ENCODE measurements at regions not wholly inside any gene's neighbourhood (a gene's known extent, or its start where the extent isn't known, plus 50 kb on each side); places are given as distances from the start of the nearest gene placed in this dataset.

DNA sequence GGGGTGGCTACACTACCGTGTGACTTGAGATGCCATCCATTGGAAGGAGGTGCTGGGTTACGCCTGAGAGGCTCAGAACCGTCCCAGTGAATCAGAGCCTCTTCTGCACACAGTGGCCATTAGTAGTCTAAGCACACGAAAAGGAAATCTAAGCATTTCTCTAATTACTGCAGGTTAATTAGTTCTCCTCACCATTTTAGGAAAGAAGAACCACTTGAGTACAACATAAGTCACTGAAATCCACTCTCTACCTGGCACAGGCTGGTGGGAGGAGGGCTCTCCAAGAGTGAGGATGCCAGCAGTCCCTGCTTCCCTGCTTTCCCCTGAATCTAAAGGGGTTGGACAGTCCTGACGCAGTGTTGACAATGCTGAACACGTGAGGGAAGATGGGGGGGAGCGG lies 606.3 kb downstream of the NPHP4 start:
- DNase-seq (ENCODE audit: low read depth in 2 of 2) = no peak

- DNase-seq (ENCODE audit: low read depth in 2 of 2) = no peak
These were observed 607.0 kb downstream of the NPHP4 start for GRCh38 chr1:5385096-5385799.

DNA sequence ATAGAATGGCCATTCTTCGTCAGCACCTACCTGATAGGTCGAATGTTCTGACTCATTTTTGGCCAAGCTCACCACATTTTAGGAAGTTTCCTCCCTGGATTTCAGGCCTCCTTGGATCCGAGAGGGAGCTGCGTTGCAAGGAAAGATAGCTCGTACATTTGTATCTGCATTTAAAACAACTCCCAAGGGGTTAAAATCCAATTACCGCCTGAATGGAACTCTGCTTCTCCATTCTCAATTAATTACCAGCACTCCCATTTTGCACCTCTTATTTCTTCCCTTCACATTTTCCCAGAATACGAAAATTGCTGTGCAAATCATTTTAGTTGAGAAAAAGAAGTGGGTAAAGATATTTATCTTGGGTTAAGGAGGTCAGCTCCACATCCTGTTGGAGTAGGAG lies 610.7 kb downstream of the NPHP4 start:
- DNase-seq (ENCODE audit: low read depth in 2 of 2) = no peak

DNA sequence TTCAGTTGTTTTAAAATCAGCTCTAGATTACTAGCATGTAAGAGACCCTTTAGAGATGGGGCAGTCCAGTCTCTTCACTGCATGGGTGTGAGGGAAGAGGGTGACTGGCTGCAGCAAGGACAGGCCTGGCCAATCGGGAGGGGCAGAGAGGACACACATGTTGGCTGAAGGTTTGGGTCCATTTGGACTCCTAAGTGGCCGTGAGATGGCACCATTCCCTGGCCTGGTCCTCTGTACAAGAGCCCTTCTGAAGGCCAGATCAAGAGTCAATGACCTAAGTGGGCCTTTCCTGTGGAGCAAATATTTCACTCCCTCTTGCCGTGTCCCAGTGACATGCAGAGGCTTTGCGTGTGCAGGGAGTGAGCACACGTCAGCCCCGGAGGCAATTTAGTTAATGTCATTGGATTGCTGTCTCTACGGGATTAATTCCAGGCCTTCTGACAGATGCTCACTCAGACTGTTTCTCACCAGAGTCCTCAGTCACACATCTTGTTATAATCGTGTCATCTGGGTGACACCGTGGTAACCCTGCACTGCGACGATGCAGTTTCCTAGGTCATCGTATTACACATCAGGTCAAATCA lies 613.0 kb downstream of the NPHP4 start:
- DNase-seq (ENCODE audit: low read depth in 2 of 2) = no peak

DNA sequence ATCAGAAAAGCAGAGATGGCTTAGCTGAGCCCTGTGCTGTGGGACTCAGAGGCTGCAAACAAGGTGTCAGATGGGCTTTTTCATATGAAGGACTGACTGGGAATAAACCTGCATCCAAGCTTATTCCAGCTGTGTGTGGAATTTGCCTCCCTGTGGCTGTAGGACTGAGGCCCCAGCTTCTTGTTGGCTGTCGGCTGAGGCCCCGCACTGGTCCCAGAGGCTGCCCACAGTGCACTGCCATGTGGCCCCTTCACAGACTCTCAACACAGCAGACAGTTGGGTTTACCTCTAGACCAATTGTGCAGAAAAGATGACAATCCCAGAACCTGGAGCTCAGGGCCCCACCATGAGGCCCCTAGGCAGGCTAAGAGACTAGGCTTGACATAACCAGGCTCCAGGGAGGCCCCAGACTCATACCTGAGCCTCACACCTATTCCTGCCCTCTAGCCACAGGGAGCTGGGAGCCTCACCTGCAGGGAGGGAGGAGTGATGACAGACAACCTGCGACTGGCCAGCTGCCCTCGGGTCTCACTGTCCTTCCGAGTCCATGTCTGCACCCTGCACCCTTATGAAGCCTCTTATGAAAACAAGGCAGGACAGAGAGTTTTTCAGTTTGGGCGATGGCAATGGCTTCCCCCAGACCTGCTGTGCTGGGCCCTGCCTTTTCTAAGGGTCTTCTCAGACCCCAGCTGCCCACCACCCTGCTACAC lies 615.5 kb downstream of the NPHP4 start:
- DNase-seq (ENCODE audit: low read depth in 2 of 2) = no peak

GRCh38 chr1:5375481-5375880 lies 616.7 kb downstream of the NPHP4 start:
- DNase-seq (ENCODE audit: low read depth in 2 of 2) = no peak

DNA sequence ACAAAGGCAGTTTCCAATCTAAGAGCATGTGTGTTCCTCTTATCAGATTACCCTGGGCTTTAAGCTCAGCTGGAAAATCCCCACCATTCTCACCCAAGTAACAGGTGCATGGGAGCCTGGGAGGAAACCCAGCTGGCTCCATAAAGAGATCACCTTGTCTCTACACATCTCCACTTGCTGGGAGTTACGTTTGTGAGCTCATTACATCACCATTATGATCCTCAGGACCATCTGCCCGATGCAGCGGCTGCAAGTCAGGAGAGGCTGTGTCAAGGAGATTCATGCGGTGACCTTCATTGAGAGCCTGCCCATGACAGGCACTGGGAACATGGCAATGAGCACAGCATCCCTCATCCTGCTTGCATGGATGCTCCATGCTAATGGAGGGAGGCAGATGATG lies 618.0 kb downstream of the NPHP4 start:
- no peak for DNase-seq (ENCODE audit: low read depth in 2 of 2)

DNA sequence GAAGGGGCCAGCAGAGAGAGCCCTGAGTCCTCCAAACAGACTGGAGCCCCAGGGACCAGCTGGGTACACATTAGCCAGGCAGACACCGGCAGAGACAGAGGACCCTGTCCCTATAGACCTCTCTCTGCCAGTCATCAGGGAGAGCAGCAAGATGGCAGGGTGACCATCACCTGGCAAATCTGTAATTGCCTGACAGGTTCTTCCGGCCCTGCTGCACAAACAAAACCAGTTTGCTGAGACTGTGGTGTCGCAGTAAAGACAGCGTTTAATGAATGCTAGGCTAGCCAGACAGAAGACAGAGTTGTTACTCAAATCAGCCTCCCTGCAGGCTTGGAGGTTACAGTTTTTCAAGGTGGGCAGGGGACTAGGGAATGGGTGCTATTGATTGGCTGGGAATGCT lies 618.9 kb downstream of the NPHP4 start:
- no peak for DNase-seq (ENCODE audit: low read depth in 2 of 2)

GRCh38 chr1:5371270-5371669 lies 621.0 kb downstream of the NPHP4 start:
- DNase-seq (ENCODE audit: low read depth in 2 of 2) = no peak

GRCh38 chr1:5370311-5370710 lies 621.9 kb downstream of the NPHP4 start:
- no peak for DNase-seq (ENCODE audit: low read depth in 2 of 2)

DNA sequence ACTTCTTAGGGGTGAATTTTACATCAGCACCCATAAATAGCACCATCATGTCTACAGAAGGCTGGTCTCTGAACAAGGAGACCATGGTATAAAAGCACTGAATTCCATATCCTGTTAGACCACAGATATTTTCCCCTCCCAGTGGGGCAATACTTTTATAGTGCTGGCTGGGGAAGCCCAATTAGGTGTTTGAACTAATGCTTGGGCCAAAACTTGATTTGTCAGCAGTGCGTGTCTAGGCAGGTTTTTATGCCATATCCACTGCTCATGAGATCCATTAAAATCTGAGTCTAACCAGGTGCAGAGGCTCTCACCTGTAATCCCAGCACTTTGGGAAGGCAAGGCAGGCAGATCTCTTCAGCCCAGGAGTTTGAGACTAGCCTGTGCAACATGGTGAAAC lies 623.0 kb downstream of the NPHP4 start:
- no peak for DNase-seq (ENCODE audit: low read depth in 2 of 2)

DNA sequence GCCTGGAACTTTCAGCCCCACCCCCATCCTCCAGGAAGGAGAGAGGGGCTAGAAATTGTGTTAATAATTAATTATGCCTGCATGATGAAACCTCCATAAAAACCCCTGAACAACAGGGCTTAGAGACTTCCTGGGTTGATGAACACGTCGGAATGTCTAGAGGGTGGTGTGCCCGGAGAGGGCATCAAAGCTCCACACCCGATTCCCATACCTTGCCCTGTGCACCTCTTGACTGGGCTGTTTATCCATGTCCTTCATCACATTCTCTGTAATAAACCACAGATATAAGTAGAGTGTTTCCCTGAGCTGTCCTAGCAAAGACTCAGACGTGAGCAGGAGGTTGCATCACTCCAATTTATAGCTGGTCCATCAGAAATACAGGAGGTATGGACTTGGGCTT lies 624.0 kb downstream of the NPHP4 start:
- no peak for DNase-seq (ENCODE audit: low read depth in 2 of 2)

DNA sequence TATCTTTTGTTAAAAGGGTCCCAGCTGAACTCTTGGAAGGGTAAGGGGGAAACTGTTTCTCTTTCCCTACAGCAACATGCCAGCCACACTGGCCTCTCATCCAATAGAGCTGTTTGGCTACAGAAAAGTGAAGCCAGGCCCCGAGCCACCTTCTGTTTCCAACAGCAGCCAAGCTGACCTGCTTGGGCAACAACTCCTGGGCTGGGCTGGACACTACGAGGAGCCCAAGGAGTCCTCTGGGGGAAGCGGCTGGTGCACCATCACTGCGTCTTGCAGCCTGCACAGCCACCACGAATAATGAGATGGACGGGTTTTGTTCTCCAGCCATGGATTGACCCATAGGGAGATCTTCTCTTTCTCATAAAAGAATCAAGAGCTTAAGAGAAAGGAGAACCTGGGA lies 624.9 kb downstream of the NPHP4 start:
- no peak for DNase-seq (ENCODE audit: low read depth in 2 of 2)

DNA sequence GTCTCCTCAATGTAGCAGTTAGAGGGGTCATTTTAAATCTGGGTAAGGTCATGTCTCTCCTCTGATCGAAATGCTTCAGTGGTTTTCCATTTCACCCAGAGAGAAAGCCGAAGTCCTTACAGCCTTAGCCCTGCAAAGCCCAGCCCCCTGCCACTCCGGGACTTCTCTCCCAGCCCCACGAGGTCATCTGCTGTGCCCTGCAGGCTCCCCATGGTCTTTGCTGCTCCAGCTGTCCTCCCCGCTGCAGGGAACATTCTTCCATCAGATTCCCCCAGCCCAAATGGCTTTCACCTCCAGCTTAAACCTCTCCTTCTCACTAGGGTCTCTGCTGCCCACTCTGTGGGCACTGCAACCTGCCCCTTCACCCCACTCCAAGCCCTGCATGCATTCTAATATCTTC lies 626.5 kb downstream of the NPHP4 start:
- DNase-seq (ENCODE audit: low read depth in 2 of 2) = no peak

- no peak for DNase-seq (ENCODE audit: low read depth in 2 of 2)
These were observed 627.6 kb downstream of the NPHP4 start for GRCh38 chr1:5364591-5364990.

DNA sequence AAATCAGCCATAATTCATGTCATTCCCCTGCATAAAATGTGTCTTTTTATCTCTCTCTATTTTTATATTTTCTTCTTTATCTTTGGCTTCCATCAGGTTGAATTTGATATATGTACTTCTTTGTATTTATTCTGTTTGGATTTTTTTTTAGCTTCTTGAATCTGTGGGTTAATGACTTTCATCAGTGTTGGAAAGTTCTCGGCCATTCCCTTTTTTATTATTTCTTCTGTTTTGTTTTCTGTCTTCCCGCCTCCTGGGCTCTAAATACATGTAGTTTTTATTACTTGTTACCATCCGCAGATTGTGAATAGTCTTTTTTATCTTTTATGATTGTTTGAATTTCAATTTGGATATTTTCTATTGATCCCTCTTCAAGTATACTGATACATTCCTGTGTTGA lies 637.5 kb downstream of the NPHP4 start:
- DNase-seq (ENCODE audit: low read depth in 2 of 2) = no peak

- DNase-seq (ENCODE audit: low read depth in 2 of 2) = no peak
These were observed 640.9 kb downstream of the NPHP4 start for GRCh38 chr1:5351366-5351765.

- no peak for DNase-seq (ENCODE audit: low read depth in 2 of 2)
These were observed 642.7 kb downstream of the NPHP4 start for GRCh38 chr1:5349526-5349925.

GRCh38 chr1:5348732-5349465 lies 643.3 kb downstream of the NPHP4 start:
- no peak for DNase-seq (ENCODE audit: low read depth in 2 of 2)

DNA sequence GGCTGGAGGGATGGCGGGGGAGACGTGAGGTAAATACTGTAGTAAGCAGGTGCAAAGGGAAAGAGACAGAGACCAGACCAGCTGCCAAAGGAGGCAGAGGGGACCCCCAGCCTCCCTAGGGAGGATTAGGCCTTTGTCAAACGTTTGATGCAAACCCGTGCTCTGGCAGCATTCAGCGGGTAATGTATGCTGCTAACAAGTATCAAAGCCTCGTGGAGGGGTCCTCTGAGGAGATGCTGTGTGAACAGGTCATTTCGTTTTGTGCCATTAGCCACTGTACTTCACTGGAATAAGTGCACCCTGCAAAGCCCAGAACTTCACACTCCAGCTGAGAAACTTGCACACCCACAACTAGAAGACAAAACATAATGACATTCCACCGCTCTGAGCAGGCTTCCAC lies 644.5 kb downstream of the NPHP4 start:
- DNase-seq (ENCODE audit: low read depth in 2 of 2) = no peak

- DNase-seq (ENCODE audit: low read depth in 2 of 2) = no peak
These were observed 646.7 kb downstream of the NPHP4 start for GRCh38 chr1:5345556-5345955.

GRCh38 chr1:5343256-5344020 lies 648.8 kb downstream of the NPHP4 start:
- DNase-seq (ENCODE audit: low read depth in 2 of 2) = no peak

Measured in stimulated activated CD4-positive, alpha-beta T cell treated with anti-CD3 and anti-CD28 coated beads, Interleukin-12 subunit alpha, Interleukin-12 subunit beta, amount 100 ng/mL, for 24 hours (primary cell).